HEK293 (cell line): ENCODE measurements at regions not wholly inside any gene's neighbourhood (a gene's known extent, or its start where the extent isn't known, plus 50 kb on each side); places are given as distances from the start of the nearest gene placed in this dataset.

ENCODE experiments used
- CTCF ChIA-PET: fragments of 350-600 bp; formaldehyde crosslinking; extraction: SDS; loops from one replicate; lab custom pipeline; 2021; ENCODE audit warnings: antibody characterized with exemption; lab: Yijun Ruan, JAX
- POLR2A ChIA-PET: fragments of 300-600 bp; formaldehyde crosslinking; extraction: SDS; loops from one replicate; lab custom pipeline; 2020; ENCODE audit warnings: antibody characterized with exemption, inconsistent platforms; lab: Yijun Ruan, JAX
- H3K27ac ChIP-seq: fragments of 200-500 bp; sonication (Bioruptor generic); 2 replicates; pipeline ENCODE4 v1.5.1; 2014; ENCODE audit warnings: low read depth, low read length, control low read depth, inconsistent platforms; ENCODE audit errors: extremely low read depth
- H3K36me3 ChIP-seq, 2 experiments: fragments of 200-500 bp in 1 of 2; sonication (Bioruptor generic) in 1 of 2; 1 replicate in 1 of 2; 2 replicates in 1 of 2; pipeline ENCODE4 v1.5.1; 2014 to 2017; ENCODE audit warnings: inconsistent platforms in 2 of 2, low read length in 2 of 2; ENCODE audit not compliant: control insufficient read depth in 2 of 2, insufficient read depth in 1 of 2
- H3K4me1 ChIP-seq: fragments of 200-500 bp; sonication (Bioruptor generic); 2 replicates; pipeline ENCODE4 v1.5.1; 2014; ENCODE audit warnings: mild to moderate bottlenecking, low read length, inconsistent platforms; ENCODE audit not compliant: control insufficient read depth, insufficient read depth
- H3K4me3 ChIP-seq: 2 replicates; pipeline ENCODE4 v1.5.1; 2011; ENCODE audit warnings: low read depth, mild to moderate bottlenecking, control low read depth, low read length, moderate library complexity
- H3K9me3 ChIP-seq: fragments of 200-500 bp; sonication (Bioruptor generic); 2 replicates; pipeline ENCODE4 v1.5.1; 2014; ENCODE audit warnings: low read depth, low read length, inconsistent platforms; ENCODE audit not compliant: control insufficient read depth, insufficient read depth
- GLI2 ChIP-seq: fragments of 450-650 bp; formaldehyde crosslinking; IDR thresholded peaks from 2 replicates; pipeline ENCODE4; 2017; ENCODE audit warnings: missing biosample characterization, missing genetic modification characterization, low read depth, borderline replicate concordance
- HOXD13 ChIP-seq: sonication (generic); formaldehyde crosslinking; IDR thresholded peaks from 2 replicates; pipeline ENCODE4 v1.8.0; 2022; ENCODE audit warnings: missing genetic modification reagents, borderline replicate concordance
- KLF16 ChIP-seq: fragments of 450-650 bp; formaldehyde crosslinking; IDR thresholded peaks from 2 replicates; pipeline ENCODE4 v1.5.1; 2017; ENCODE audit warnings: missing biosample characterization, missing genetic modification characterization
- OVOL3 ChIP-seq: fragments of 450-650 bp; formaldehyde crosslinking; IDR thresholded peaks from 2 replicates; pipeline ENCODE4 v1.5.1; 2016; ENCODE audit warnings: missing biosample characterization, missing genetic modification characterization
- PRDM2 ChIP-seq: fragments of 450-650 bp; formaldehyde crosslinking; IDR thresholded peaks from 2 replicates; pipeline ENCODE4 v1.5.1; 2016; ENCODE audit warnings: missing biosample characterization, missing genetic modification characterization, borderline replicate concordance
- PRDM6 ChIP-seq: fragments of 450-650 bp; formaldehyde crosslinking; IDR thresholded peaks from 2 replicates; pipeline ENCODE4 v1.5.1; 2017; ENCODE audit warnings: missing biosample characterization, missing genetic modification characterization
- RBAK ChIP-seq: fragments of 450-650 bp; formaldehyde crosslinking; IDR thresholded peaks from 2 replicates; pipeline ENCODE4 v1.5.1; 2016; ENCODE audit warnings: missing biosample characterization, missing genetic modification characterization
- REPIN1 ChIP-seq: fragments of 450-650 bp; formaldehyde crosslinking; IDR thresholded peaks from 2 replicates; pipeline ENCODE4 v1.5.1; 2017; ENCODE audit warnings: missing biosample characterization, missing genetic modification characterization, low read depth
- TCF7L2 ChIP-seq: IDR thresholded peaks from 2 replicates; pipeline ENCODE4 v1.6.1; 2011; ENCODE audit warnings: low read depth, mild to moderate bottlenecking, inconsistent platforms, low read length, moderate library complexity, borderline replicate concordance
- ZBTB48 ChIP-seq: fragments of 450-650 bp; formaldehyde crosslinking; IDR thresholded peaks from 2 replicates; pipeline ENCODE4 v1.5.1; 2016; ENCODE audit warnings: missing biosample characterization, missing genetic modification characterization
- ZNF311 ChIP-seq: fragments of 450-650 bp; formaldehyde crosslinking; IDR thresholded peaks from 2 replicates; pipeline ENCODE4 v1.5.1; 2017; ENCODE audit warnings: missing biosample characterization, missing genetic modification characterization, borderline replicate concordance
- ZNF335 ChIP-seq: fragments of 450-650 bp; formaldehyde crosslinking; conservative IDR thresholded peaks from 2 replicates; pipeline ENCODE4 v1.5.1; 2016; ENCODE audit warnings: missing biosample characterization, missing genetic modification characterization
- ZNF362 ChIP-seq: fragments of 450-650 bp; formaldehyde crosslinking; IDR thresholded peaks from 2 replicates; pipeline ENCODE4 v1.5.1; 2016; ENCODE audit warnings: missing biosample characterization, missing genetic modification characterization
- ZNF37A ChIP-seq: fragments of 450-650 bp; IDR thresholded peaks from 2 replicates; pipeline ENCODE4 v1.5.1; 2018; ENCODE audit warnings: missing biosample characterization, missing genetic modification characterization
- ZNF416 ChIP-seq: fragments of 450-650 bp; formaldehyde crosslinking; IDR thresholded peaks from 2 replicates; pipeline ENCODE4 v1.5.1; 2016; ENCODE audit warnings: missing biosample characterization, missing genetic modification characterization
- ZNF596 ChIP-seq: fragments of 450-650 bp; IDR thresholded peaks from 2 replicates; pipeline ENCODE4 v1.5.0; 2018; ENCODE audit warnings: missing biosample characterization, mild to moderate bottlenecking, missing genetic modification characterization, moderate library complexity
- ZNF626 ChIP-seq: fragments of 450-650 bp; sonication (Bioruptor Pico); formaldehyde crosslinking; IDR thresholded peaks from 2 replicates; pipeline ENCODE4 v1.5.1; 2018; ENCODE audit warnings: missing biosample characterization, missing genetic modification characterization, inconsistent platforms
- ZNF704 ChIP-seq: fragments of 450-650 bp; formaldehyde crosslinking; IDR thresholded peaks from 2 replicates; pipeline ENCODE4 v1.5.1; 2016; ENCODE audit warnings: missing biosample characterization, missing genetic modification characterization

GRCh38 chr4:17090063-17090462, 191.6 kb upstream of the LDB2 start (continued):
- TF ChIP-seq ZNF335 (tag by site-specific recombination) = no peak

- POLR2A ChIA-PET = no interaction called here
- no peak for TF ChIP-seq TCF7L2
- Histone ChIP-seq H3K27ac (no peak overlapping the region), H3K4me3 (no peak overlapping the region), H3K4me1 (no peaks in the 10 kb centered on the region), H3K9me3 (no peaks in the 10 kb centered on the region), H3K36me3 (no peaks in the 10 kb centered on the region)
- CTCF ChIA-PET = no interaction called here
Measured at GRCh38 chr4:17085416-17085815, 187.0 kb upstream of the LDB2 start.

GRCh38 chr4:17082186-17082585, 183.7 kb upstream of the LDB2 start:
- no peak for TF ChIP-seq ZNF704 (tag by site-specific recombination)
- TF ChIP-seq ZNF37A (tag by site-specific recombination) = no peak
- TF ChIP-seq PRDM2 (tag by site-specific recombination) = no peak
- TF ChIP-seq OVOL3 (tag by site-specific recombination) = no peak
- TF ChIP-seq HOXD13 (CRISPR knock-in tag) = no peak
- no peak for TF ChIP-seq KLF16
- no peak for TF ChIP-seq PRDM6
- TF ChIP-seq ZBTB48 (tag by site-specific recombination) = no peak
- TF ChIP-seq ZNF311 (tag by site-specific recombination) = no peak
- TF ChIP-seq ZNF416 (tag by site-specific recombination) = no peak
- no peak for TF ChIP-seq ZNF626 (tag by site-specific recombination)
- TF ChIP-seq REPIN1 (tag by site-specific recombination) = no peak
- no peak for TF ChIP-seq RBAK
- no peak for TF ChIP-seq ZNF362 (tag by site-specific recombination)
- TF ChIP-seq ZNF596 (tag by site-specific recombination) = no peak
- TF ChIP-seq GLI2 = no peak
- no peaks in the 10 kb centered on the region for H3K36me3 ChIP-seq
- no peak overlapping the region for H3K27ac ChIP-seq
- POLR2A ChIA-PET = no interaction called here
- H3K9me3 ChIP-seq = no peaks in the 10 kb centered on the region
- CTCF ChIA-PET = no interaction called here
- no peaks in the 10 kb centered on the region for H3K4me1 ChIP-seq
- no peak overlapping the region for H3K4me3 ChIP-seq
